ENCODE measurements at regions not wholly inside any gene's neighbourhood (a gene's known extent, or its start where the extent isn't known, plus 50 kb on each side); places are given as distances from the start of the nearest gene placed in this dataset.

DNA sequence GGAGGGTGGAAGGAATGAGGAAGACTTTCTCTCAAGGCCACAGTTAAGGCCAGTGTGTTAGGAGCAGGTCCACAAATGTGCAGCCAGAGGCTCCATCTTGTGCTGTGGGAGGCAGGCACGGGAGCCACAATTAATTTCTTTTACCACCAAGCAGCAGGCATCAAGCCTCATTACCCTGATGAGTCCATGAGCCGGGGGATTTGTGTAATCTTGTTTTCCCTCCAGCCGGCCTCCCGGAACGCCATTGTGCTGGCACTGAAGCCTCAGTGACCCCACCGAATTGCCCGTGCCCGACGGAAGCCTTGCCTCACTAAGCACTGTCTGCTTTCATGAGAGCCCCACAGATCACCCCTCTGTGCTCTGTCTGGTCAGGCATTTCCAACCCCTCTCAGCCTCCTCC is 154.7 kb upstream of the STX18 start:
- Mint-ChIP-seq H3K9me3 (no peaks in the 10 kb centered on the region), H3K27me3 (ENCODE audit: low read depth) (peaks cover 11% of the 10 kb centered on the region), H3K36me3 (ENCODE audit: low read depth) (peaks cover 3% of the 10 kb centered on the region), H3K27ac (peak overlapping the region in 1 of 3 experiments; percentile 53), H3K4me3 (no peak overlapping the region), H3K4me1 (peaks cover 30% of the 10 kb centered on the region)
- TF ChIP-seq, protein P1, sequence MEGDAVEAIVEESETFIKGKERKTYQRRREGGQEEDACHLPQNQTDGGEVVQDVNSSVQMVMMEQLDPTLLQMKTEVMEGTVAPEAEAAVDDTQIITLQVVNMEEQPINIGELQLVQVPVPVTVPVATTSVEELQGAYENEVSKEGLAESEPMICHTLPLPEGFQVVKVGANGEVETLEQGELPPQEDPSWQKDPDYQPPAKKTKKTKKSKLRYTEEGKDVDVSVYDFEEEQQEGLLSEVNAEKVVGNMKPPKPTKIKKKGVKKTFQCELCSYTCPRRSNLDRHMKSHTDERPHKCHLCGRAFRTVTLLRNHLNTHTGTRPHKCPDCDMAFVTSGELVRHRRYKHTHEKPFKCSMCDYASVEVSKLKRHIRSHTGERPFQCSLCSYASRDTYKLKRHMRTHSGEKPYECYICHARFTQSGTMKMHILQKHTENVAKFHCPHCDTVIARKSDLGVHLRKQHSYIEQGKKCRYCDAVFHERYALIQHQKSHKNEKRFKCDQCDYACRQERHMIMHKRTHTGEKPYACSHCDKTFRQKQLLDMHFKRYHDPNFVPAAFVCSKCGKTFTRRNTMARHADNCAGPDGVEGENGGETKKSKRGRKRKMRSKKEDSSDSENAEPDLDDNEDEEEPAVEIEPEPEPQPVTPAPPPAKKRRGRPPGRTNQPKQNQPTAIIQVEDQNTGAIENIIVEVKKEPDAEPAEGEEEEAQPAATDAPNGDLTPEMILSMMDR (IDR thresholded peaks at IDR 0.05; ENCODE audit: unreplicated experiment in 3 of 3), result no peak

DNA sequence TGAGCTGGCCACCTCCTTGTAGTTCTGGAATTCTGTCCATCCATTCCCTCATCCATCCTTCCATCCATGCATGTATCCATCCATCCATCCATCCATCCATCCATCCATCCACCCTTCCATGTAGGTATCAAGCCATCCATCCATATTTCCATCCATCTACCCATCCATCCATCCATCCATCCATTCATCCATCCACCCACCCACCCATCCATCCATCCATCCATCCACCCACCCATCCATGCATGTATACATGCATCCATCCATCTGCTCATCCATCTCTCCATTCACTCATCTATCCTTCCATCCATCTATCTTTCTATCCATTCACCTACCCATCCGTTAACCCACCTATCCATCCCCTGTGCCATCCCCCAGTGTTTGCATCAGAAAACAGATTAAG is 153.6 kb upstream of the STX18 start:
- TF ChIP-seq, protein P1 (IDR thresholded peaks at IDR 0.05; ENCODE audit: unreplicated experiment in 3 of 3), result no peak
- Mint-ChIP-seq H3K27ac (no peak overlapping the region), H3K9me3 (no peaks in the 10 kb centered on the region), H3K4me3 (no peak overlapping the region), H3K36me3 (ENCODE audit: low read depth) (peaks cover 8% of the 10 kb centered on the region), H3K4me1 (peaks cover 30% of the 10 kb centered on the region), H3K27me3 (ENCODE audit: low read depth) (peaks cover 11% of the 10 kb centered on the region)

DNA sequence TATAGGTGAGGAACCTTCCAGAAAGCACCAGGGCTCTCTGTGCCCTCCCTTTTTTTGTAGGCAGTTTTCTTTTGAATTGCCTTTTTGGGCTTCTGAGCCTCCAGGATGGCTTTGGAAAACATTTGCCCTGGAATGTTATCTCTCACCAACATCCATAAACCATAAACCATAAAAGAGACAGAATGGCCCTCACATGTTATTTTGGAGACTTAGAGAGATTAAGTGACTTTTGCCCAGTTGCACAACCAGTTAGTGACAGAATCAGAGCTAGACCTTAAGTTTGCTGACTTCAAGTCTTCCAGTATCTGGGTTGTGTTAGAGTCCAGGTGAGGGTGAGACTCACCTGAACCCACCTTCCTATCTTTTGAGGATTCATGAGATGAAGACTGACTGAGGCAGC is 153.0 kb upstream of the STX18 start:
- Mint-ChIP-seq H3K4me1 (peaks cover 30% of the 10 kb centered on the region), H3K4me3 (no peak overlapping the region), H3K36me3 (ENCODE audit: low read depth) (peaks cover 13% of the 10 kb centered on the region), H3K27me3 (ENCODE audit: low read depth) (peaks cover 11% of the 10 kb centered on the region), H3K9me3 (no peaks in the 10 kb centered on the region), H3K27ac (peak overlapping the region; percentile 51 to 84 (median 76))
- TF ChIP-seq, protein P1 (IDR thresholded peaks at IDR 0.05; ENCODE audit: unreplicated experiment in 3 of 3), result no peak

DNA sequence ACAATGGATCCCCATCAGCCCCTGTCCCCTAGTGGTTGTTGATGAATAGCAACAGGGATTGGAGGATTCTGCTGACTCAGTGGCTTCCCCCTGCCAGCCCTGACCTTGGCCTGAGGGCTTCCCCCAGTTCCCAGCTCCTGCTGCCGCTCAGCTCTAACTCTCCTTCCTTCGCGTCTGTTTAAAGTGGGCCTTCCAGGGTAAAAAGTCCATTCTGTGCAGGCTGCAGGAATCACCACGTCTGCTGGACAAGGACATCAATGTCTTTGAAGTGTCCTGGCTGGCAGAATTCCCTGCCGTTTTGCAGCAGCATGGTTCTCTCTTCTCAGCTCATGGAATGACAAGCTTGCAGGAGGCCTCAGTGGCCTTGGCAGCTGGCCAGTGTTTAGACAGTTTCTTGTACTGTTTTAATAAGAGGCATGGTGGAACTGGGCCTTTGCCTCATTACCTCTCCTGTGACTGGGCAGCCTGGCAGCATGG is 152.5 kb upstream of the STX18 start:
- Mint-ChIP-seq H3K4me1 (peaks cover 30% of the 10 kb centered on the region), H3K36me3 (ENCODE audit: low read depth) (peaks cover 13% of the 10 kb centered on the region), H3K9me3 (no peaks in the 10 kb centered on the region)

DNA sequence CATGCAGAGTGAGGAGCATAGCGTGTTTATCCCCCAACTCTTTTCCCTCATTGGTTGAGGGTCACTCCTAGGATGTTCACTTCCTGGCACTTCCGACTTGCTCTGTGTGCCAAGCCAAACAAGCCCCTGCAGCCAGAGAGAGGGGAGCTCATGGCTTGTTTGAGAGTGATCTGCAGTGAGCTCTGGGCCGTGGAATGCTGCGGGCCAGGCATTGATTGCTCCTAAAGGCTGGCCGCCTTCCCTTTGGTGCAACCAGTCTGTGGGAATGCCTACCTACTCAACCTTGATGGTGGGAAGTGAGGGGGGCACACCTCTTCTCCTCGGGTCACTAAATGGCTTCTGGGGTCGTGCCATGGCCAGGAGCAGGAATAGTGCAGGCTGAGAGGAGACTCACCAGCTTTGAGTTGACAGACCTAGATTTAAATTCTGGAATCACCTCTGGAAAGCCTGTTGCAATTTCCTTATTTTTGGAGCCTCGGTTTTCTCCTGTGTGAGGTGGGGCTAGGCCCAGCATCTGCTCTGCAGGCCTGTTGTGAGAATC is 152.0 kb upstream of the STX18 start:
- no peaks in the 10 kb centered on the region for H3K9me3 Mint-ChIP-seq
- no peak overlapping the region for H3K4me3 Mint-ChIP-seq
- peaks cover 30% of the 10 kb centered on the region for H3K4me1 Mint-ChIP-seq
- peaks cover 13% of the 10 kb centered on the region for H3K36me3 Mint-ChIP-seq (ENCODE audit: low read depth)
- peak overlapping the region; percentile 51 to 84 (median 76) for H3K27ac Mint-ChIP-seq
- TF ChIP-seq, protein P1 (IDR thresholded peaks at IDR 0.05; ENCODE audit: unreplicated experiment in 3 of 3), result no peak
- peaks cover 13% of the 10 kb centered on the region for H3K27me3 Mint-ChIP-seq (ENCODE audit: low read depth)

More for the DNA sequence above, 152.5 kb upstream of the STX18 start:
- H3K27ac Mint-ChIP-seq, result peak overlapping the region; percentile 51 to 84 (median 76)
- H3K27me3 Mint-ChIP-seq (ENCODE audit: low read depth), result peaks cover 11% of the 10 kb centered on the region
- TF ChIP-seq, protein P1 (IDR thresholded peaks at IDR 0.05; ENCODE audit: unreplicated experiment in 3 of 3), result peak in 1 of 3 experiments; percentile 35
- H3K4me3 Mint-ChIP-seq, result no peak overlapping the region

DNA sequence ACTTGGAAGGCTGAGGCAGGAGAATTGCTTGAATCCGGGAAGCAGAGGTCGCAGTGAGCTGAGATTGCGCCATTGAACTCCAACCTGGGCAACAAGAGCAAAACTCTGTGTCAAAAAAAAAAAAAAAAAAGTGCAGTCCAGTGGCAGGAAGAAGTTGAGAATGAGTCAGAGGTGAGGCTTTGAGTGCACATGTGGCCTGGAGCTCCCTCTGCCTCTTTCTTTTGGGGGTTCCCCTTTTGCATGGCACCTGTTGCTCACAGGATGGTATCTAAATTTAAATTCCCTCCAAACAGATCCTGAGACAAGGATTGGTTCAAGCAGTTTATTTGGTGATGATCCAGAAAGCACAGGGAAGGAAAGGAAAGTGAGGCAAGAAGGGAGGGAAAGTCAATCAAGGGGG is 151.4 kb upstream of the STX18 start:
- H3K9me3 Mint-ChIP-seq, result no peaks in the 10 kb centered on the region
- peaks cover 13% of the 10 kb centered on the region for H3K36me3 Mint-ChIP-seq (ENCODE audit: low read depth)
- no peak overlapping the region for H3K4me3 Mint-ChIP-seq
- peaks cover 18% of the 10 kb centered on the region for H3K27me3 Mint-ChIP-seq (ENCODE audit: low read depth)
- TF ChIP-seq, protein P1 (IDR thresholded peaks at IDR 0.05; ENCODE audit: unreplicated experiment in 3 of 3), result no peak
- H3K4me1 Mint-ChIP-seq, result peaks cover 35% of the 10 kb centered on the region
- no peak overlapping the region for H3K27ac Mint-ChIP-seq

All from nephron (organoid).